ACC112 (cell line): ENCODE measurements at regions not wholly inside any gene's neighbourhood (a gene's known extent, or its start where the extent isn't known, plus 50 kb on each side); places are given as distances from the start of the nearest gene placed in this dataset.

Source experiments
- H2AFZ ChIP-seq: fragments of 200-600 bp; sonication (generic); one replicate; pipeline ENCODE4 v1.6.0; 2017; ENCODE audit warnings: antibody characterized with exemption, low read length; ENCODE audit not compliant: unreplicated experiment
- H3K27ac ChIP-seq: fragments of 200-600 bp; sonication (generic); 2 replicates; pipeline ENCODE4 v1.5.1; 2014; ENCODE audit warnings: low read depth, mild to moderate bottlenecking, antibody characterized with exemption, low read length, moderate library complexity
- H3K27me3 ChIP-seq: fragments of 200-600 bp; sonication (generic); 2 replicates; pipeline ENCODE4 v1.6.1; 2014; ENCODE audit warnings: mild to moderate bottlenecking, antibody characterized with exemption, low read length, moderate library complexity, mixed read lengths; ENCODE audit not compliant: insufficient read depth
- H3K36me3 ChIP-seq: fragments of 200-600 bp; sonication (generic); 2 replicates; pipeline ENCODE4 v1.6.1; 2016; ENCODE audit warnings: mild to moderate bottlenecking, antibody characterized with exemption, low read length, moderate library complexity, mixed read lengths; ENCODE audit not compliant: insufficient read depth
- H3K4me1 ChIP-seq: fragments of 200-600 bp; sonication (generic); one replicate; pipeline ENCODE4 v1.6.1; 2016; ENCODE audit warnings: low read length, mixed read lengths; ENCODE audit not compliant: insufficient read depth, unreplicated experiment, control insufficient read depth
- H3K4me3 ChIP-seq: fragments of 200-600 bp; sonication (generic); 2 replicates; pipeline ENCODE4 v1.5.1; 2014; ENCODE audit warnings: mild to moderate bottlenecking, low read depth, low read length
- H3K79me2 ChIP-seq: fragments of 200-600 bp; sonication (generic); one replicate; pipeline ENCODE4 v1.6.0; 2016; ENCODE audit warnings: low read length; ENCODE audit not compliant: control insufficient read depth, unreplicated experiment, insufficient read depth

DNA sequence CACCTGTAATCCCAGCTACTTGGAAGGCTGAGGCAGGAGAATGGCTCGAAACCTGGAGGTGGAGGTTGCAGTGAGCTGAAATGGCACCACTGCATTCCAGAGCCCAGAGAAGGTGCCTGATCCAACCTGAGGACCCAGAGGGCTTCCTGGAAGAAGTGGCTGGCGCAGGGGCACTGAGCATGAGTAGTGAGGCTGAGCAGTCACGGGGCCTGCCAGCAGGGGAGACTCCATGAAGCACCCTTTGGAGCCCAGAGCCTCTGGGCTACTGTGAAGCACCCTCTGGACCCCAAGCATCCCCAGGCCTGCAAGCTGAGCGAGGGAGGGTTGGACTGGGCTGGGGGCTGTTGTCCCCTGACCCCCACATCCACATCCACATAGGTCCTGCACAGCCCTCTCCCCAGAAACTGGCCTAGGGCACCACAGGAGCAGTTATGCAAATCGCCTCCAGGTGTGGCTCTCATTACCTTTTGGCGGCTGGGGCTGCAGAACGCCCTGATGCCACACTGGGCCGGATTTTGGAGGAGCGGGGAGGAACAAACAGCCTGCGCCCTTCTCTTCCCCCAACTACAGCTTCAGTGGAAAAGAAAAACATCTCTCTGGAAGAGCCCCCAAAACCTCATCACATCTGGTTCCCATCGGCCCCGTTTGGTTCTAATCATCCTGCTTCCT lies 78.2 kb upstream of the TARDBP start:
- no peak overlapping the region for H2AFZ ChIP-seq

DNA sequence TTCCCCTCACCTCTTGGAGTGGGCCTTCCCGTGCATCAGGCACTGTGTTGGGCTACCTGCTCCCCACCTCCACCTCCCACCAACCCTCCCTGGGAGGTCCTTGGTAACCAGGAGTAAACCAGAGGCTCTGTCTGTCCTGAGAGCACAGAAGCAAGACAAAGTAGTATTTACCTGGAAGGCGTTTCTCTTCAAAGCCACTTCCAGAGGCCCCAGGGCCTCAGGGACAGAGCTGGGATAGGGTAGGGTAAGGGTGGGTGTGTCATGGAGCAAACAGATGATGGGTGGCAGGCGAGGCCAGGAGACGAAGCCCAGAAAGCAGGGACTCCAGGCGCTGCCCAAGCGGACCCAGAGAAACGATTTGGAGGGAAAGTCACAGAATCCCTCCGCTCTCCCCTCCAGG lies 77.2 kb upstream of the TARDBP start:
- no peaks in the 10 kb centered on the region for H3K79me2 ChIP-seq
- no peak overlapping the region for H3K4me3 ChIP-seq
- no peak overlapping the region for H3K27ac ChIP-seq
- no peak overlapping the region for H2AFZ ChIP-seq
- peaks cover 20% of the 10 kb centered on the region for H3K27me3 ChIP-seq
- no peaks in the 10 kb centered on the region for H3K36me3 ChIP-seq
- no peaks in the 10 kb centered on the region for H3K4me1 ChIP-seq

More for the DNA sequence above, 78.2 kb upstream of the TARDBP start:
- Histone ChIP-seq H3K36me3 (no peaks in the 10 kb centered on the region), H3K4me1 (no peaks in the 10 kb centered on the region), H3K79me2 (no peaks in the 10 kb centered on the region), H3K27me3 (peaks cover 20% of the 10 kb centered on the region), H3K27ac (no peak overlapping the region), H3K4me3 (no peak overlapping the region)

DNA sequence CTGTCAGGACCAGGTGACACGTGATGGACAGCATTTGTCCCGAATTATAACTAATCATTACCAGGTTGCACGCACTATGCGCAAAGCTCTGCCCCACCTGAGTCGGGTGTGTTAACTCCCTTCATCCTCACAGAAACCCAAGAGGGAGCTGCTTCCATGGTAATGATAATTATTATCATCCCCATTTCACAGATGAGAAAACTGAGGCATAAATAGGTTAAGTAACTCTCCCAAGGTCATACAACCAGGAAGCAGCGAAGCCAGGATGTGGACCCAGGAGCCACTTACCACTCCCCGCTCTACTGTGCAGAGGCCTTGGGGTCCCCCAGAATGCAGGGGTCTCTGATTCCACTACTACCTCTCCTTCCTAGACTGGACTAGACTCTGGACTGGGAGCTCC lies 76.7 kb upstream of the TARDBP start:
- no peak overlapping the region for H3K4me3 ChIP-seq
- H3K4me1 ChIP-seq: no peaks in the 10 kb centered on the region
- H3K27ac ChIP-seq: no peak overlapping the region
- peaks cover 20% of the 10 kb centered on the region for H3K27me3 ChIP-seq
- no peaks in the 10 kb centered on the region for H3K79me2 ChIP-seq
- no peaks in the 10 kb centered on the region for H3K36me3 ChIP-seq
- H2AFZ ChIP-seq: no peak overlapping the region

DNA sequence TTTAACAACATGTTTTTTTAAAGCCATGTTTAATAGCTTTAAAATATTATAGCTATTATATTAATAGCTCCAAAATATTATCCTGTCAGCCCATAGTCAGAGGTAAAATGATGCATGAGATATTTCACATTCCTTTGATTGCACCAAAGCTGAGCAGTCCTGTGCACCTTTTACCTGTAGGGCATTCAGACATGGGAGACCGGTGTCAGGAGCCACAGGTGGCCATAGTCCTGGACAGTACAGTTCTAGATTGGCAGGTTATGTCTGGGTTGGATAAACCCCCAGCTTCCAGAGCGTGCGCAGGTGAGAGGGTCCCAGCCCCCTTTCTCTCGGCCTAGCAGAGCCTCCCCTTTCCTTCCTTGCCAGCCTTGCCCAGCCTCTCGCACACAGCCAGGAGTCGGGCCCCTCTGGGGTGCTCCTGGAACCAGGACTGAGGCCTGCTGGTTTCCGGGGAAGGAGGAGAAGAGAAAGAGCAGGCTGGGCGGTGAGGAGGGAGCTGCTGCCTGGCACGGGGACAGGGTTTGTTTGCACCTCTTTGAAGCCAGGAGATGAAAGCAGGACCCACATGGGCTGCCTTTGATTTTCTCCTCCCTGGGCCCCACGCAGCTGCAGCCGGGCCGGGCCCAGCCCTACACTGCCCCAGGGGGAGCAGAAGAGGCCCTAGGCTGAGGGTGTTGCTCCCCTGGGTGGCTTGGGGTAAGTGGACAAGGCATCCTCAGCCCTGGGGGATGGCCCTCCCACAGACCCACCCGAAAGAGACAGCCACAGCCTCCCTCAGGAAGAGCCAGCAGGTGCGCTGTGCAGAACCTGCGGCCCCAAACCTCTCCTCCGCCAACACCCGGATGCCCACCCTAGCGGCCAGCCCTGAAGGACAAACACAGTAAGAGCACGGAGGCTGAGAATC lies 75.2 kb upstream of the TARDBP start:
- Histone ChIP-seq H3K4me1 (no peaks in the 10 kb centered on the region), H2AFZ (no peak overlapping the region), H3K36me3 (no peaks in the 10 kb centered on the region), H3K79me2 (no peaks in the 10 kb centered on the region), H3K27me3 (peaks cover 20% of the 10 kb centered on the region), H3K4me3 (no peak overlapping the region), H3K27ac (no peak overlapping the region)

DNA sequence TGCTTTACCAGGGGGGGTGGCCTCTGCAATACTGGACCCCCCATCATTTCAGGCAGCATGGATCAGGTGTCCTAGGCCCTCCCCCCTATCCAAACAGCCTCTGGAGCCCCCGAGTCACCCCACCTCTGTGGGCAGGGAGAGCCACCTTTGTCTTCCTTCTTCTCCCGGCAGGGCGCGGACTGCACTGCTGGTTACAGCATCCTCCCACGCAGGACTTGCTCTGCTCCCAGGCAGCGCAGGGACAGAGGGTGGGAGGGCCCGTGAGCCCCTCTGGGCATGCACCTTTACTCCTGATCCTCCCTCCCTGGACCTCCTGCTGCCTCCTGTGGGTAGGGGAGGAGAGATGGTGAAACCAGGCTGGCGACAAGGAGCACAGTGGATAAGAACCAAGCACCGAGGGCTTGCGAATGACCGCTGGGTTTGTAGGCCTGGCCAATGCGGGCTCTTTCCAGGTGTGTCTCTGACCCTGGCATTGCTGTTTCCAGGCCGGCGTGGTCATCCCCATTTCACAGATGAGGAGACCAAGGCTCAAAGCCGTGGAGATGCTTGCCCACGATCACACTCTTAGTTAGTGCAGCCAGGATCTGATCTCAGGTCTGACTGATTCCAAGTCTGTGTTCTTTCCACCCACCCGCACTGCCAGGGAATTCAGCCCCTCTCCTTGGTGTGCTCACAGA lies 73.6 kb upstream of the TARDBP start:
- H3K36me3 ChIP-seq: no peaks in the 10 kb centered on the region
- H2AFZ ChIP-seq: no peak overlapping the region
- H3K27me3 ChIP-seq: peaks cover 20% of the 10 kb centered on the region
- no peak overlapping the region for H3K27ac ChIP-seq
- H3K79me2 ChIP-seq: no peaks in the 10 kb centered on the region
- H3K4me3 ChIP-seq: no peak overlapping the region
- no peaks in the 10 kb centered on the region for H3K4me1 ChIP-seq

DNA sequence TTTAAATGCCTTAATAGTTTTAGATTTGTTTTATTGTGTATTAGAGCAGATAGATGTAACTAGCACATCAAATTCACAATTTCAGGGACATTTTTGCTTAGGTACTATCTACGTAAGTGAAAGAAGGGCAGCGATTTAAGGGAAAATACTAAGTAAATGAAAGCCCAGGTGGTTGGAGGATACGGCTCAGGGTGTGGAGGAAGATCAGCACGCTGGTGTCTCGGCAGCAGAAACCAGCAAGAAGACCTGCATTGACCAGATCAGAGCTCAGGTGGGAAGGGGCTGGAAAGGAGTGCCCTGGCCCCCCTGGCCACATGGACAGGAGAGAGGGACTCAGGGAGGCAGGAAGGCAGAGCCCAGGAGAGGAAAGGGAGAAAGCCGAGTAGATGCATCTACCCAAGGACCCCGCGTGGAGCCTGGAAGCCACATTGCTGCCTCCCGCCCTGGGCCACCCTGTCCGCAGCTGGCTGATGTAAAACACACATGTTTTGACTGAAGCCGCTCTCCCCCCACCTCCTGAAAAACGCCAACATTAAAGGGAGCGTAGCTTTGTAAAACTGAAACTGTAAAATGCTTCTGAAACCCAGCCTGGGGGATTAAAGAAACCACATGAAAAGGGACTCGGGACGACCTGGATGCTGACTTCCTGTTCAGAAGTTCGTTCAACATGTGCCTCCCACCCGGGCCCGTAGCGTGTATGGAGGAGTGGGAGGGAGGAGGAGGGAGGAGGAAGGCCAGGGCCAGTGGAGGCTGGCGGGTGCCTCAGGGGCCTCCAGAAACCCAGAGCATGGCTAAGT lies 72.6 kb upstream of the TARDBP start:
- no peaks in the 10 kb centered on the region for H3K79me2 ChIP-seq
- no peak overlapping the region for H2AFZ ChIP-seq
- no peaks in the 10 kb centered on the region for H3K4me1 ChIP-seq
- no peaks in the 10 kb centered on the region for H3K36me3 ChIP-seq
- peaks cover 11% of the 10 kb centered on the region for H3K27me3 ChIP-seq
- H3K4me3 ChIP-seq: no peak overlapping the region
- H3K27ac ChIP-seq: no peak overlapping the region

DNA sequence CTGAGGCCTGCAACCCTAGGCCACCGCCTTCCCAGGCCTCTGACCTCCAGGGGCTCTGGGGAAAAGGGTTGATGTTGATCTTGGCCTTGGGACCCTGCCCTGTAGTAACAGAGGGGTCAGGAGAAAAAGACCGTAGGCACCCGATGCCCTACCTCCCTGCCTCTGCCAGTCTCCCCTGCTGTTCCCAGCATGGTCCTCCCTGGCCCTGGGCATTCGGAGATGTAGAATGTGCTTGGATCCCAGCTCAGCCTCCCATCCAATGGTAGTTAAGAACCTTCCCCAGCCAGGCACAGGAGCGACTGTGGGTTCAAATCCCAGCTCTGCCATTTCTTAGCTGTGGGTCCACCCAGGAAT lies 72.0 kb upstream of the TARDBP start:
- no peaks in the 10 kb centered on the region for H3K4me1 ChIP-seq

DNA sequence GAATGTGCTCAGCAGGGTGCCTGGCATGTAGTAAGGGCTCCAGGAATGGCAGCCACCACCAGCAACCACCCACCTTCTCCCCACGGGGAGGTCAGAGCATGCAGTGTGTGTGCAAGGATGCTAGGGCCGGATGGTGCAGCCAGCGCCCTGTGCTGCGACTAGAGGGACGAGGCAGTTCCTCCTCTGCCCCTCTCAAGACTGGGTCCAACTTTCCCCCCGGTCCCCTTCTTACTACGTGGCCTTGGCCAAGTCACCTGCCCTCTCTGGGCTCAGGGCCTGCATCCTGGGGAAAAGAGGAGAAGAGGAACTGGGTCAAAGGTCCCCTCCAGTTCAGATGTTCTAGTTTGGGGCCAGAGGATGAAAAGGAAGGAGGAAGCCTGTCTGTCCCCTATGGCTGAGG lies 71.6 kb upstream of the TARDBP start:
- Histone ChIP-seq H3K4me1 (no peaks in the 10 kb centered on the region), H3K27me3 (peaks cover 2% of the 10 kb centered on the region), H3K36me3 (no peaks in the 10 kb centered on the region), H3K27ac (no peak overlapping the region), H3K4me3 (no peak overlapping the region), H3K79me2 (no peaks in the 10 kb centered on the region), H2AFZ (no peak overlapping the region)

More for the DNA sequence above, 72.0 kb upstream of the TARDBP start:
- Histone ChIP-seq H3K4me3 (no peak overlapping the region), H3K27ac (no peak overlapping the region), H3K27me3 (peaks cover 6% of the 10 kb centered on the region), H2AFZ (no peak overlapping the region), H3K79me2 (no peaks in the 10 kb centered on the region), H3K36me3 (no peaks in the 10 kb centered on the region)

DNA sequence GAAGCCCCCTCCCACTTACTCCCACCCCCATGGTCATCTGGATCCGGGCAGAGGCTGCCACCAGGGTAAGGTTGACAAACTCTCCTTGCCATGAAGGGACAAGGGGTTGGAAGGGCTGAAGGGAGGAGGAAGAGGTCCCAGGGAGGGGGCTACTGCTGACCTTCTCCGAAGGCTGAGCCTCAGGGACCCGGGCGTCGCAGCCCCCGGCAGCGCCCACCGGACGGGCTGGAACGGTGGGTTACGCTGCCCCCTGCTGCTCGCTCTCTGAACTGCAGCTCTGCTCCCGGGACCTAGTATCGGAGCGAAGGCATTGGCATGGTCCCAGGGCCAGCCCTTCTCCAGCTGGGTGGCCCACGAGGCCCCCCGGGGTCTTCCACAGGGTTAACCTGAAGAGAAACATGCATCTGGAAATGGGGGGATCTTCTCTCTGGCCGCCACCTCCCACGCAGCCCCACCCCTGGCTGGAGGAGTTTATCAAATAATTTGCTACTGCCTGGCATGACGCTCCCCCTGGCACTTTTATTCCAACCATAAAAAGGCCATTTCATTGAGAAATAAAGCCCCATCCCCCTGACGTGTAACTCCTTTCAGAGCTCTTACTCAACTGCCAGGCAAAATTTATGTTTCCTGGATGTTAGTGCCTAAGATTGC lies 70.4 kb upstream of the TARDBP start:
- Histone ChIP-seq H2AFZ (no peak overlapping the region), H3K27ac (no peak overlapping the region), H3K4me1 (no peaks in the 10 kb centered on the region), H3K36me3 (no peaks in the 10 kb centered on the region), H3K27me3 (no peaks in the 10 kb centered on the region), H3K79me2 (no peaks in the 10 kb centered on the region), H3K4me3 (no peak overlapping the region)

DNA sequence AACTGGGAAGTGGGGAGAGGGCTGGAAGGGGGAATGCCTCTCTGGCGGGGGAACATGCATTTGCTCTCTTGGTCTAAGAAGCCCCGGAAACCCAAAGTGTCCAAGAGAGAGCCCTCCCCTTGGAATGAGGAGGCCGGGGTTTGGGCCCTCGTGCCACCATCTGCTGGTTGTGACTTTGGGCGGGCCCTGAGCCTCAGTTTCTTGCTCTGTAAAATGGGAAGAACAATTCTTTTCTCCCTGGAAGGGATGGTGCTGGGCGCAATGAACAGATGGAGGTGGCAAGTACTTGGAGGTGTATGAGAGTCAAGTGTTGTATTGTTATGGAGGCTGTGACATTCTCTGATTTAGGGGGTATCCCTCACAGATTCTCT lies 69.9 kb upstream of the TARDBP start:
- Histone ChIP-seq H3K79me2 (no peaks in the 10 kb centered on the region), H3K4me3 (no peak overlapping the region), H2AFZ (no peak overlapping the region), H3K4me1 (no peaks in the 10 kb centered on the region), H3K36me3 (no peaks in the 10 kb centered on the region), H3K27ac (no peak overlapping the region), H3K27me3 (no peaks in the 10 kb centered on the region)
